ENCODE measurements at regions not wholly inside any gene's neighbourhood (a gene's known extent, or its start where the extent isn't known, plus 50 kb on each side); places are given as distances from the start of the nearest gene placed in this dataset.

- Mint-ChIP-seq H3K27ac (ENCODE audit: unreplicated experiment) (no peak overlapping the region), H3K36me3 (ENCODE audit: low read depth, unreplicated experiment) (no peaks in the 10 kb centered on the region), H3K4me1 (ENCODE audit: unreplicated experiment) (no peaks in the 10 kb centered on the region), H3K4me3 (ENCODE audit: unreplicated experiment) (no peak overlapping the region), H3K27me3 (ENCODE audit: unreplicated experiment) (peaks cover 1% of the 10 kb centered on the region), H3K9me3 (ENCODE audit: unreplicated experiment) (no peaks in the 10 kb centered on the region)
- TF ChIP-seq, protein P1, sequence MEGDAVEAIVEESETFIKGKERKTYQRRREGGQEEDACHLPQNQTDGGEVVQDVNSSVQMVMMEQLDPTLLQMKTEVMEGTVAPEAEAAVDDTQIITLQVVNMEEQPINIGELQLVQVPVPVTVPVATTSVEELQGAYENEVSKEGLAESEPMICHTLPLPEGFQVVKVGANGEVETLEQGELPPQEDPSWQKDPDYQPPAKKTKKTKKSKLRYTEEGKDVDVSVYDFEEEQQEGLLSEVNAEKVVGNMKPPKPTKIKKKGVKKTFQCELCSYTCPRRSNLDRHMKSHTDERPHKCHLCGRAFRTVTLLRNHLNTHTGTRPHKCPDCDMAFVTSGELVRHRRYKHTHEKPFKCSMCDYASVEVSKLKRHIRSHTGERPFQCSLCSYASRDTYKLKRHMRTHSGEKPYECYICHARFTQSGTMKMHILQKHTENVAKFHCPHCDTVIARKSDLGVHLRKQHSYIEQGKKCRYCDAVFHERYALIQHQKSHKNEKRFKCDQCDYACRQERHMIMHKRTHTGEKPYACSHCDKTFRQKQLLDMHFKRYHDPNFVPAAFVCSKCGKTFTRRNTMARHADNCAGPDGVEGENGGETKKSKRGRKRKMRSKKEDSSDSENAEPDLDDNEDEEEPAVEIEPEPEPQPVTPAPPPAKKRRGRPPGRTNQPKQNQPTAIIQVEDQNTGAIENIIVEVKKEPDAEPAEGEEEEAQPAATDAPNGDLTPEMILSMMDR (IDR thresholded peaks at IDR 0.05; ENCODE audit: unreplicated experiment) = no peak
- DNase-seq (ENCODE audit: low spot score) = no peak
These were observed 421.7 kb upstream of the INTU start for GRCh38 chr4:127210893-127211649.

DNA sequence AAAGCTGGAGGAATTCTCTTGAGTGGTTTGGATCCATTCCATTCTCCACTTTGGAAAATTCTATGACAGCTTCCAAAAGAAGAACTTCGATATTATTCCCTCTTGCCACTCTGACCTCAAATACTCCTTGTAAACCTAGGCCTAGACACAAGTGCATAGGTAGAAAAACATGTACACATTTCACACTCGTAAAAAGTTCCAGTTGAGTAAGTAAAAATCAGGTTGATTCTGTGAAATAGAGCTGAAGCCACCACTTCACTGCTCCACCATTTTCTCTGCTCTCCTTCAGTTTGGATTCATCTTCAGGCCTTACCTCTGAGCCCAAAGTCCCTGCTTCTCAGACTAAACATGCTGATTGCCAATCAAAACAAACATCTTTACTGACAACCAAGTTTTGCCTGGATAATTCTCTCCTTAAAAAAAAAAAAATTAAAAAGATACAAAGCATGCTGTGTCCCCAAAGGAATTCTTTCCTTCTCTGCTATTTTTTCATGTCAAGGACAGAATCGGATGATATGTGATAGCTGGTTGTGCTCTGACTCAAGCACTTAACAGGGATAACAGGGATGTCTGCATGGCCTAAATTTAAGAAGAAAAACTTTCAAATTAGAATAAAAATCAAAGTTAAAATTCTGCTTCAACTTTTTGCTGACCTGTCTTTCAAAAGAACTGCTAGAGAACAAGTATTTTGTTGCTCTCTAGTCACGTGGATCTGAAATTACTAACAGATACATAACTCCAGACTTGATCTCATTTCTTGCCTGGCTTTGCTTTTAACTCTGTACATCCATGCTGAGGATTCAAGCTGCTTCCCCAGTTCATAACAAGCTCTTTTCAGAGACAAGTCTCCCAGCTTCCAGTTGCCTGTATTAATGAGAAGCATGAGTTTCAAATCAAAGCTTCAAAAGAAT, 420.9 kb upstream of the INTU start:
- TF ChIP-seq, protein P1 (IDR thresholded peaks at IDR 0.05; ENCODE audit: unreplicated experiment) = no peak
- Mint-ChIP-seq H3K36me3 (ENCODE audit: low read depth, unreplicated experiment) (no peaks in the 10 kb centered on the region), H3K27ac (ENCODE audit: unreplicated experiment) (no peak overlapping the region), H3K4me1 (ENCODE audit: unreplicated experiment) (no peaks in the 10 kb centered on the region), H3K4me3 (ENCODE audit: unreplicated experiment) (no peak overlapping the region), H3K27me3 (ENCODE audit: unreplicated experiment) (peaks cover 1% of the 10 kb centered on the region), H3K9me3 (ENCODE audit: unreplicated experiment) (no peaks in the 10 kb centered on the region)
- DNase-seq (ENCODE audit: low spot score) = no peak

DNA sequence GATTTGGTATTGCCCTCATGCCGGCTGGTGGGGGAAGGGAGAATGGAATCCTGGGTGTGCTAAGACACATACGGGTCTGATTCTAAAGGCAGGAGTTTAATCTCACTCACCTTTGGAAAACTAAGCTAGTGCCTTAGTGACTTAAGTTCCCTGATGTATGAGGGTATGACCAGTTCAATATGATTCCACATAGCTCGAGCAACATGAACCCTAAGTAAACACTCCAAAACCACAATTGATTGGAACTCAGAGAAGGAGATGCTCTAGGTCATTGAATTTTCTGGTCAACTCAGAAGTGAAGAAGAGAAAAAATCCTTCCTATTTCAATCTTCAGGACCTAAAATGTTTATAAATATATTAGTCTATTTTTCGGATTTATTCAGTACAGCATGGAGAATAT, 420.1 kb upstream of the INTU start:
- TF ChIP-seq, protein P1 (IDR thresholded peaks at IDR 0.05; ENCODE audit: unreplicated experiment) = no peak
- no peak for DNase-seq (ENCODE audit: low spot score)
- Mint-ChIP-seq H3K27me3 (ENCODE audit: unreplicated experiment) (peaks cover 1% of the 10 kb centered on the region), H3K4me3 (ENCODE audit: unreplicated experiment) (no peak overlapping the region), H3K27ac (ENCODE audit: unreplicated experiment) (no peak overlapping the region), H3K36me3 (ENCODE audit: low read depth, unreplicated experiment) (no peaks in the 10 kb centered on the region), H3K9me3 (ENCODE audit: unreplicated experiment) (no peaks in the 10 kb centered on the region), H3K4me1 (ENCODE audit: unreplicated experiment) (no peaks in the 10 kb centered on the region)

GRCh38 chr4:127214016-127214415, 418.7 kb upstream of the INTU start:
- H3K27me3 Mint-ChIP-seq (ENCODE audit: unreplicated experiment) = peaks cover 1% of the 10 kb centered on the region
- DNase-seq (ENCODE audit: low spot score) = no peak
- TF ChIP-seq, protein P1 (IDR thresholded peaks at IDR 0.05; ENCODE audit: unreplicated experiment) = no peak
- no peaks in the 10 kb centered on the region for H3K36me3 Mint-ChIP-seq (ENCODE audit: low read depth, unreplicated experiment)
- H3K4me1 Mint-ChIP-seq (ENCODE audit: unreplicated experiment) = no peaks in the 10 kb centered on the region
- H3K9me3 Mint-ChIP-seq (ENCODE audit: unreplicated experiment) = no peaks in the 10 kb centered on the region
- H3K4me3 Mint-ChIP-seq (ENCODE audit: unreplicated experiment) = no peak overlapping the region
- H3K27ac Mint-ChIP-seq (ENCODE audit: unreplicated experiment) = no peak overlapping the region

DNA sequence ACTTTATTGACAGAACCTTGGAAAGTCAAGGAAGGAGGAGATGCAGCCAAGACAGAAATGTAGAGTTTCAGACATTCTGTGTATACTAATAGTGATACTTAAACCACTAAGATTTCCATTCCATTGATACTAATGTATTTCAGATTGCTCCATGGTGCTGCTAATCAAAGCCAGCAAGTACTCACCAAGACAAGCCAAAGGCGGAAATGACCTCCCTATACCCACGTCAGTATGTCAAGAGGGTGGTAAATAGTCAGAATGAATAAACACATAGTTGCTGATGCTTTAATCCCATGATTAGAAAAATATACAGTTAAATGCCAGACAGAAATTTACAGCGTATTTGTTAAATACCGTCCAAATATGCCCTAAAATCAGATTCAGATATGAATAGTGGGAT, 417.8 kb upstream of the INTU start:
- TF ChIP-seq, protein P1 (IDR thresholded peaks at IDR 0.05; ENCODE audit: unreplicated experiment) = no peak
- H3K4me3 Mint-ChIP-seq (ENCODE audit: unreplicated experiment) = no peak overlapping the region
- peaks cover 1% of the 10 kb centered on the region for H3K27me3 Mint-ChIP-seq (ENCODE audit: unreplicated experiment)
- H3K27ac Mint-ChIP-seq (ENCODE audit: unreplicated experiment) = no peak overlapping the region
- H3K4me1 Mint-ChIP-seq (ENCODE audit: unreplicated experiment) = no peaks in the 10 kb centered on the region
- no peak for DNase-seq (ENCODE audit: low spot score)
- no peaks in the 10 kb centered on the region for H3K9me3 Mint-ChIP-seq (ENCODE audit: unreplicated experiment)
- H3K36me3 Mint-ChIP-seq (ENCODE audit: low read depth, unreplicated experiment) = no peaks in the 10 kb centered on the region
